ENCODE measurements at regions not wholly inside any gene's neighbourhood (a gene's known extent, or its start where the extent isn't known, plus 50 kb on each side); places are given as distances from the start of the nearest gene placed in this dataset.

- no peak for TF ChIP-seq CTCF (IDR thresholded peaks at IDR 0.05; ENCODE audit: poor library complexity, severe bottlenecking)
- no peak for TF ChIP-seq REST (IDR thresholded peaks at IDR 0.05; ENCODE audit: borderline replicate concordance)
- no peak for TF ChIP-seq EP300 (conservative IDR thresholded peaks at IDR 0.05; ENCODE audit: poor library complexity, severe bottlenecking)
- TF ChIP-seq SMC3 (conservative IDR thresholded peaks at IDR 0.05; ENCODE audit: poor library complexity) = no peak
- TF ChIP-seq POLR2AphosphoS5 (IDR thresholded peaks at IDR 0.05) = no peak
- no peak for TF ChIP-seq EZH2 (IDR thresholded peaks at IDR 0.05; ENCODE audit: borderline replicate concordance, insufficient read depth, low read length, poor library complexity, severe bottlenecking)
- TF ChIP-seq TAF1 (IDR thresholded peaks at IDR 0.05; ENCODE audit: low read depth) = no peak
- TF ChIP-seq MXI1 (conservative IDR thresholded peaks at IDR 0.05; ENCODE audit: poor library complexity, severe bottlenecking) = no peak
These were observed 182.1 kb upstream of the SDK2 start for GRCh38 chr17:73826181-73826871.

All from neural cell (in vitro differentiated cells).